Hematopoietic multipotent progenitor cell treated with erythropoietin and hydrocortisone succinate and interleukin-3 and kit ligand, for 17 days (in vitro differentiated cells): ENCODE measurements at regions not wholly inside any gene's neighbourhood (a gene's known extent, or its start where the extent isn't known, plus 50 kb on each side); places are given as distances from the start of the nearest gene placed in this dataset.

Experiments
- DNase-seq: peaks from one replicate; pipeline ENCODE4 v3.0.0-alpha.2; 2015; ENCODE audit warnings: low spot score

DNA sequence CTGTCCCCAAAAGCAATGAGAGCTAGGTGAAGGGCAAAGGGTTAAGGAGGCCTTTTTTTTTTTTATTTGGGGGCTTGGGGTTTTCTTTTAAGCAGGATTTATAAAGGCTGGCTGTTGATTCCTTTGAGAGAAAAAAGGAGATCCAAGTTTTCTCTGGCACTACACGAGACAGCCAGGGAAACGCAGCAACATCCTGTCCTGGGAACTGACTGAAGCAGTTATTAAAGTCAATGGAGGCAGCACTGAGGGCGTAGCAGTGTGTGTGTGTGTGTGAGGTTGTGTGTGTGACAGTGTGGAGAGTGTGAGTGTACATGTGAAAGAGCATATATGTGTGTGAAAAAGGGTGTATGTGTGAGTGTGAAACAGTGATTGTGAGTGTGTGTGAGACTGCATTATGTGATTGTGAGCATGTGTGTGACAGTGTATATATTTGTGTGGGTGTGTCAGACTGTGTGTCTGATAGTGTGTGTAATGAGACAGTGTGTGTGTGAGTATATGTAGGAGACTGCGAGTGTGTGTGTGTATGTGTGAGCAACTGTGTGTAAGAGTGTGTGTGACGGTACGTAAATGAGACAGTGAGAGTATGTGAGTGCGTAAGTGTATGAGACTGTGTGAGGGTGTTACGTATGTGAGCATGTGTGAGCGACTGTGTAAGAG is 65.9 kb upstream of the TIAM1 start:
- no peak for DNase-seq

DNA sequence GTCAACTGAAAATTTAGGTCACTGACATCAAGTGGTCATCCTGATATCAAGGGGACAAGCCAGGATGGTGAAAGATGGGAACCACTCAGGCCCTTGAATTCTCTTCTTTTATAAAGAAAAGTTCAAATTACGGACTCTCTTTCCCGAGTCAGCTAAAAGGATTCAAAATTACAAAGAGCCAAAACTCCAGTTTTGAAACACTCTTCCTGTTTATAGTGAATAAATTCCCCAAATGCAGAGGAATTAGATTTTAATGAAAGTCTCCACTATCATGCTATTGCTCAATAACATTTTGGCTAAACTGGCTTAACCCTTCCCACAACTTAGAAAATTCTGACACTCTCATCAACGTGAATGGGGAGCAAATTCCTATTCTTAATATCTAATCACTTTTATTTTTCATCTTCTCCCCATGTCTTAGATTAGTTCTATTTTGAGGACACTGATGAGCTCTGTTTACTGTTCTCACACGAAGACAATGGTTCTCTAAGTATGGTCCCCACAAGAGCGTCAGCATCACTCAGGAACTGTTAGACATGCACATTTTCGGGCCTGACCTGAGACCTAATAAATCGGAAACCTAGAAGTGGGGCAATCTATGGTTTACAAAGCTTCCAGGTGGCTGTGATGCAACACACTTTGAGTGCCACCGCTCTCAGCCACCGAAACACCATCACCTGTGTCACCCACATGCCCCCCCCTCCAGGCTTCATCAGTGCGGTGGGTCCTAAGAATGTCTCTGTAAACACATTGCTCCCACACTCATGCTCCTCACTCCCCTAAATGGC is 64.4 kb upstream of the TIAM1 start:
- DNase-seq = no peak

DNA sequence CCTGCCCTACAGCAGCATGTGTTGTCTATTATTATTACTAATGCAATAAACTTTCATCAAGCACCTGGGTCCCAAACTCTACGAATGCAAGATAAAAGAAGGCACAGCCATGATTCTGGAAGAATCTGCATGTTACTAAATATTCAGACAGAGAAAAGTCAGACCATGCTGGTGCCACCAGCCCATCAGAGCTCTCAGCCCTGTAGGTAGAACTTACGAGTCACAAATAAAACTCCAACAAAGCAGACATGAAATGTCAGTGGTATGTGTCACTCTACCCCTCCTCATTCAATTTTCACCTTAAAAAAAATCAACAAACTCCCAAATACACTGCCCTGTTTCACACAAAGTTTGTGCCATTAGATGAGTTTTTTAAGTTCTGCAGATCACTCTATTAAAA is 62.4 kb upstream of the TIAM1 start:
- DNase-seq = no peak

DNA sequence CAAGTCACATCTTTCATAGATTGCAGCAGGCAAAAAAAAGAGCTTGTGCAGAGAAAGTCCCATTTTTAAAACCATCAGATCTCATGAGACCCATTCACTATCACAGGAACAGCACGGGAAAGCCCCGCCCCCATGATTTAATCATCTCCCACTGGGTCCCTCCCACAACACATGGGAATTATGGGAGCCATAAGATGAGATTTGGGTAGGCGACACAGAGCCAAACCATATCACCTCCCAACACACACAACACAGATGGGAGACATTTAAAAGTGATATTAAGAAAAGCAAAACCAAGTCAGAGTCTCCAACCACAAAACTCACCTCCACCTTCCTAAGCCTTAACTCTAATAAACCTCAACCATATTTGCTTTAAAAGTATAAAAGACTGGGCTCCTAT is 61.5 kb upstream of the TIAM1 start:
- no peak for DNase-seq

DNA sequence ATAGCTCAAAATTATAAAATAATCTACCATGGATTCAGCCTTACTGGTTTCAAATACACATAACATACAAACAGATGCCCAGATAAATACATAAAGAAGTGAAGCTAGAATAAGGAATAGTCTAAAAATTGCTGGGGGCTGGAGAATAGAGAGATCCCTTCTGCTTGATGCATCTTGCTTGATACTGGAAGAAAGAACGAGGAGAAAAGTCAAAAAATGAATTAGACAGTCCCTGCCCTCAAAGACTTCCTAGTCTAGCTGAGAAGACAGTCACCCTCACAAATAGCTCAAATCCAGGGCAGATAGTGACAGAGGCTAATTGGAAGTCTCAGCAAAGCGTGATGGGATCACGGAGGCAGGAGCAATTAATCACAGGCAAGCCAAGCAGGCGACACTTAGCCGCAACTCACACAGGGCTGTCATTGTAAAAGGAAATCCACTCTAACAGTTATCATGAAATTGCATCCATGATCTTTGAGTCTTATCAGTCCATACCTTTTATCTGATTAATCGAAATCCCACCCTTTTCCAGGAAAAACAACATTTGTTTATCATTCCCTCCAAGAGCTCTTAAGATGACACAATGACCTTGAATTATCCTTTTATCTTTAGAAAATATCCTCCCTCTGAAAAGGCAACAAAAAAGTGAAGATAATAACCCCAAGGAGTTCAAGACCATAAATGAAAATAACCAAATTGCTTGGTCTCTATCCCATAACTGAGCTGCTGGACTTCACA is 59.7 kb upstream of the TIAM1 start:
- no peak for DNase-seq

DNA sequence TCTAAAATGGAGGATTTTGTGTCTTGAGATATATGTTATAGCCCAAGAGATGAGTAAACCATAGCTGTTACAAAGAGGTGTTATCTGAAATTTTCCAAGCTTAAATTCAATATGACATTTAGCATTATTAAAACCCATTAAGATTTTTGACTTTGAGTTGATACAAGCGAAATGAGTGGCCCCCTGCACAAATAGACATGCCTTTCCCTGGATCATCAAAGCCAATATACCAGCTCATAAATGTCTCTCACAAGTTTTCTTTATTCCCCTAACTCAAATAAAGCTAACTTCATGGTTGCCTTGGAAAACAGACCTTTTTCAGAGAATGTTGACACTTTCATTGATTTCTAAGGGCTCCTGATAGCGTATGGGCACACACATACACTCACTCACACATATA is 55.5 kb upstream of the TIAM1 start:
- DNase-seq = no peak

DNA sequence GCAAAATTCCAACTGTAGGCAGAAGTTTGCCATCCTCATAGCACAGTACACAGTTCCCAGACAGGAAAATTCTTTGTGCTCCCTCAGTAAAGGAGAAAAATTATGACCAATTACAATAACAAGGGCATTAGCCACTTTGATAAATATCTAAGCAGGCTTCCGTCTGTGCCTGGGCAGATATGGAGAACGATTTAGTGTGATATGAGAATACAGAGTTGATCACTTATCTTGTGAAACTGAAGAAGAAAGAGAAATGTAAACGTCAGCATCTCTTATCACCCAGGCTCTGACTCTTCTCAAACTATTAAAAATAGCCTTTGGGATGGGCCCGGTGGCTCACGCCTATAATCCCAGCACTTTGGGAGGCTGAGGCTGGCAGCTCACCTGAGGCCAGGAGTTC is 54.5 kb upstream of the TIAM1 start:
- DNase-seq = no peak

DNA sequence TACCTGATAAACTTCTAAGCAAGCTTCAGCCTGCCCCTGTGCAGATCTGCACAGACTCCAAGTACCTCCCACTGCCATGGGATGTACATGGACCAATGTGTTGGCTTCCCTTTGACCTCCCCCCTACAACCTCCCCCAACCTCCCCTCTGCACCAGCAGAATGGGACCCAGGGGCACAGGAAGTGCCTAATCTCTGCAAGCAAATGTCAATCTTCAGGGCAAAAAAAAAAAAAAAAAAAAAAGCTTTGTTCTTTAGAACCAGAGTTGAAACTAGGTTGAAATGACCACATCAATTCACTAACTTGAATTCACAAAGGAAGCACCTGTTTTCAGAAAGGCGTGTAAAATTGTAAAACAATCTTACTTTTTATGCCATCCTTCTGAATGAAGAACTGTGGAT is 53.9 kb upstream of the TIAM1 start:
- no peak for DNase-seq

DNA sequence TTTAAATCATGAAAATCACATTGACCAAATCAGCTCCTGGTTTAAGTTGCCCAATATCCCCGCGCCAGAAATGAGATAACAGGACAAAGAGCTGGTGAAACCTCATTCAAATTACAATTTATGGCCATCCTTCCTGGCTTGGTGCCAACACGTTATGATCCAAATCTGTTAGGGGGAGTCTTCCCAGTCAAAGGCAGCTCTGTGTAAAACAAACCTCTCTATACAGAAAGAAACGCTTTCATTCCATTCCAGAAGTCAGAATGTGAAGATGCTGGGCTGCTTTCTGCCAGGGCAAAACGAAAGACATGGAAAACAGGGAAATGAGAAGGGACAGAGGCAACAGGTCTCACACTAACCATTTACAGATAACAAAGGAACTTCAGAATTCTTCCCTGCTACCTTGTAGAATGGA is 53.5 kb upstream of the TIAM1 start:
- no peak for DNase-seq

DNA sequence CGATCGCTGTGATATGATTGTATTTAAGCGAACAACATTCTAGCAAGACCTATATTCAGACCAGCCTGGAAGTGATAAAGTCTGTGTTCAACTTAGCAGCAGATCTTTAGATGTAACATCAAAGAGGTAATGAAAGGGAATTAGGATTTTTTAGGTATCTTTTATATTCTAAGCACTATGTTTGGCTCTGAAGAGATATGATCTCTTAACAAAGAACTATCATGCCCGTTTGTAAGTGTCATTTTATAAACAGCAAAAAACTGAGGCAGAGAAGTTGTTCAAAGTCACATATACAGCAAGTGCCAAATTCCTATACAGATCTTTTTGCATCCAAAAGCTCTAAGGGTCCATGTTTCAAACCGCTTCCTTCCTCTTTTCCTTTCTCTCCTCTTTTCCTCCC is 53.0 kb upstream of the TIAM1 start:
- no peak for DNase-seq

DNA sequence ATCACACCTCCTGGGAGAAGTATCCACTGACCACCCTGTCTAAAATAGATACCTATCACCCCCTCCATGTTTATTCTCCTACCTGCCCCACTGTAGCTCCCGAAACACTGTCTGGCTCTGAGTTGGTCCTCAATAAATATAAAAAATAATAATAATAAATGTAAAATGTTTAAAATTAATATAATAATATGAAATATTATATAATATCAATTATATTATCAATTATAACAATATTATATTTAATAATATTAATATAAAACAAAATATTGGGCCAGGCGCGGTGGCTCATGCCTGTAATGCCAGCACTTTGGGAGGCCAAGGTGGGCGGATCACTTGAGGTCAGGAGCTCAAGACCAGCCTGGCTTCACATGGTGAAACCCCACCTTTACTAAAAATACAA is 52.3 kb upstream of the TIAM1 start:
- no peak for DNase-seq

DNA sequence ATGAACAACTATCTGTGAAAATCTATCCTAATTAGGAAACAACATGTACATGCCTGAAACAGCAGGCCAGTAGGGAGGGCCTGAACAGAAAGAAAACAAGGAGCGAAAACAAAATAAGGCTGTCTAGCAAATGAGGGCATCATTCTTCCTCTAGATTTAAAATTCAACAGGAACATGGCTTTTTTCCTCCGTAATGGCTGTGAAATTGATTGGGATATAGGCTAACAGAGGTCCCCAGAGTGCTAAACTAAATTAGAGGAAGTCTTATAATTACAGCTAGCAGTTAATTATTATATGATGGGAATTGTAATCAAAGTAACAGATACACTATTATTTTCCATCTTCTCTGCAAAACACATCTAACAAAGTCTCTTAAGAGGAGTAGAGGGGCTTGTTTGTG is 51.7 kb upstream of the TIAM1 start:
- DNase-seq = no peak

DNA sequence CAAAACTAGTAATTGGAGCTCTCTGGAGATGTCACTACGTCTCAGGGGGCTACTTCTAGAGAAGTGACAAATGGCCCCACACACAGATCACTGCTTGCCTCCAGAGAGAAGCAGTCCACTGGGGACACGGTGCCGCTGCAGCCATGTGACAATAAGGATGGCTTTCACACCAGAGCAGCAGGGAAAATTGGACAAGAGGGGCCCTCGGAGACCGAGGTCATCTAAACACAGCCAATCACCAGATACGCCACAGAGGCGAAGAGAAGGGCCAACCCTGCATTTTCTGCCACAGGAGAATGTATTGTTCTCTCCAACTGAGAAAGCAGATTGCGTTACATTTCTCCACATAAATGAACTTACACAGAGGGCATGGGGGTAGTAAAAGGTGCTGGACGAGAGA is 51.2 kb upstream of the TIAM1 start:
- DNase-seq = no peak

DNA sequence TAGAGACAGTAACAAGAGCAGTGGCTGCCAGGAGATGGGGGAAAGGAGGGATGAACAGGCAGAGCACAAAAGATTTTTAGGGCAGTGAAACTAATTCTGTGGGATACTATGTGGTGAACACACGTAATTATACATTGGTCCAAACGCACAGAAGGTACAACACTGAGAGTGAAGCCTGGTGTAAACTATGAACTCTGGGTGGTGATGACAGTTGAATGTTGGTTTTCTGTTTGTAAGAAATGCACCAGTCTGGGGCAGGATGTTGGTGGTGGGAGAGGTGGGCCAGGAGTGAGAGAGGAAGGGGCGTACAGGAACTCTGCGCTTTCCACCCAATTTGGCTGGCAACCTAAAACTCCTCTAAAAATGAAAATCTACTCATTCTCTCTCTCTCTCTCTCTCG is 50.2 kb upstream of the TIAM1 start:
- DNase-seq = no peak
